ENCODE measurements at regions not wholly inside any gene's neighbourhood (a gene's known extent, or its start where the extent isn't known, plus 50 kb on each side); places are given as distances from the start of the nearest gene placed in this dataset.

DNA sequence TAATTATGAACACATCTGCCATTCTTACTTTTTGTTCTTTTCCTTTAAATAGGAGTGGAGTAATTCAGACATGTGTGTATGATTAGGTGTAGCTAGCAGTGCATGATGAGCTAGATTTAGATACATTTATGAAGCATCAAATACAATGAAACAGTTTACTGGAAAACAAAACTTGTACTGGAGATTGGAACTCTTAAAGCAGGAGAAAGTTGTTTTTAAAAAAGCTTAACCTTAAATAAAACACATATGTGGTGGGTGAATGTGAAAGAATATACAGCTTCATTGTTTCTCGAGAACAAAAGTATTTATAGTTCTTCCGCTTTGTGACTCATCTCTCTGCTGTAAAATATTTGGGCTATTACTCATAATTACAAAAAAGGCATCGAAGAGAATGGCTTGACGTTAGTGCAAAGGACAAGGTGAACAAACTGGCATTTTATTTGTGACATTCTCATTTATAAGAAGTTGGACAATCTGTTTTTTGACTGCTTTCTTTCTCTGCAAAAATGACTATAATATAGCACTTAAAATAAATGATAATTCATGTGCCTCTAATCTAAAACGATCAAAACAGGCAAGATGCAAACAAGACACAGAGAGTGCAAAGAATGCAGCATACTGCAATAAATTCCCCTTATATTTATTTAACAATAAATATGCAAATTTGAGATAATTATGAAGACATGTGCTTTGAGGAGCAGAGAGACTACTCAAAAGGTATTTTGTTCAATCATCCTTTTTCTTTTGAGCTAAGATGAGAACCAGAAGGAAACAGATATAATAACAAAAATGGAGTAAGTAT, 478.8 kb downstream of the CETN3 start:
- DNase-seq (ENCODE audit: low spot score) = peak; percentile 40

DNA sequence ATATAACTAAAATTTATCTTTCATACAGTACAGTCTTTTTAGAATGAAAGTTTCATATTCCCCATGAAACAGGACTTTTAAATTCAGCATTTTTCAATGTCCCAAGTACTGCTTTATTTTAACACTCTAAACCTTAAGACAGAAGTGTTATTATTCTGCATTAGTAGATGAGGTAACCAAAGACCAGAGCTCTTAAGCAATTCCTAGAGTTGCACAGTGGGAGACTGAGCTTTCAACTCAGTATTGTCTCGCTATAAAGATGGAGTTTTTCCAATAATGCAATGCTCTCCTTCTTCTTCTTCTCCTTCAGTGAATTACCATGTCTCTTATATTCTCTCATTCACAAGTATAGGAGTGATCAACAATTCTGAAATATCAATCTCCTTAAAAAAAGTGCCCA, 479.7 kb downstream of the CETN3 start:
- no peak for DNase-seq (ENCODE audit: low spot score)

DNA sequence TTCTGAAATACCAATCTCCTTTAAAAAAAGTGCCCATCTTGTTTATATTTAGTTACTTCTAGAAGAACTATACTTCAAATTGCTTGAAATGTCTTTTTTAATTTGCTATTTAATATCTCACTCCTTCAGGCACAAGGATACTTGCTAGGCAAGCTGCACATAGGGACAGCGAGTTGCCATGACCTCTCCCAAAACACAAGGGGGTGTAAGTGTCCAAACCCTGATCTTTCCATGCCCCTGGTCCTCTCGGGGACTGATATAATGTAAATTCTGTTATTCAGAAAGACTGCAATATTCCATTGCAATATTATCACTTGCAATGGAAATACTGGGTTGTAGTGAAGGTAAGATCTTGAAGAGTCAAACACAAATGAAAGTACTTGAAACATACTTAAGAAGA, 480.4 kb downstream of the CETN3 start:
- DNase-seq (ENCODE audit: low spot score) = no peak

DNA sequence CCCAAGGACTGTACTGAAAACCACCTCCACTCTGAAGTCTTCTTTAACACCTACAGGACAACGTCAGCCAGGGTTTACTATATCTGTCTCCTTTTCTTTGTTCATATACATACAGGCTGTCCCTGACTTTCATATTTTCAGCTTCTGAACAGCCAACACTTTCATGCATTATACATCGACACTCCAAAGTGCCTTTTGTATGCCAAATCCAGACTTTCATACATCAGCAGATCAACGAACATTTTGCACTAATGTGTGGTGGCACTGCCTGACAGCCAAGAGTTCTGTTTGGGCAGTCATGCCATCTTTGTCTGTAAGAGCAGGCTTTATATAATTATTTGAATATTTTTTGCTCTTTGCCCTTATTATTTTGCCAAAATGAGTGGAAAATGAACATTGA, 487.4 kb downstream of the CETN3 start:
- DNase-seq (ENCODE audit: low spot score) = no peak

- no peak for DNase-seq (ENCODE audit: low spot score)
Measured at GRCh38 chr5:89917112-89917511, 492.4 kb downstream of the CETN3 start.

DNA sequence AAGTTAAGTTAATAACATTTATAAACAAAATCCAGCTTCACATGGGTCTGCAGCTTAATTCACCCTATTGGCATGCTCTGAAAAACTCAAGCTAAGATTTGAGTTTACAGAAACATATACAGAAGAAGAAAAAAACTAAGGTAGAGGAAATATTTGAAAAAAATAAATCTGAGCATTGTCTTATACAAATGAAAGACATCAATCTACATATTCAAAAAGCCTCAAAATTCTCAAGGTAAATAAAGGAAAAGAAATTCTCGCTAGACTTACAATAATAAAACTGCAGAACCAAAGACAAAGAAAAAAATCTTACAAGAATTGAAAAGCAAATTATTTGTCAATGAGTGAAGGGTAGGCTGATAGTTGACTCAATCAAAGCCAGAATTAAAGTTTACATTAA, 493.4 kb downstream of the CETN3 start:
- no peak for DNase-seq (ENCODE audit: low spot score)

- no peak for DNase-seq (ENCODE audit: low spot score)
Measured at GRCh38 chr5:89908876-89909275, 500.7 kb downstream of the CETN3 start.

DNA sequence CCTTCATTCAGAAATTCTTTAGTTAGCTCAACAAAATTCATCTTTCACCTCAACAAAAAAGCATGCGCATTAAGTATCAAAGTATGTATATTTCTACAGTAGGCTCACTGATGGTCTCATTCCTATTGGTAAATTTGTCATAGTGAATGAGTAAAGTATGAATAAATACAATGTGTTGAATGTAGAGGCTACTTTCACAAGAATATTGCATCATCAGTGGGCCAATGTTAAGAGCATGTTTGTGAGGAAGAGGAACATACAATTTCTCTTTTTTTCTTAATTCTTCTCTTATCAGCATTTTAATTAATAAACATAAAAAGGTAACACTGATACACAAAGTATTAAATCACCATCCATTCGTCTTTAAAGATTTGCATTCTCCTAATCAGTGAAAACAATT, 505.1 kb downstream of the CETN3 start:
- DNase-seq (ENCODE audit: low spot score) = no peak

GRCh38 chr5:89901983-89902382, 507.6 kb downstream of the CETN3 start:
- peak; percentile 15 for DNase-seq (ENCODE audit: low spot score)

DNA sequence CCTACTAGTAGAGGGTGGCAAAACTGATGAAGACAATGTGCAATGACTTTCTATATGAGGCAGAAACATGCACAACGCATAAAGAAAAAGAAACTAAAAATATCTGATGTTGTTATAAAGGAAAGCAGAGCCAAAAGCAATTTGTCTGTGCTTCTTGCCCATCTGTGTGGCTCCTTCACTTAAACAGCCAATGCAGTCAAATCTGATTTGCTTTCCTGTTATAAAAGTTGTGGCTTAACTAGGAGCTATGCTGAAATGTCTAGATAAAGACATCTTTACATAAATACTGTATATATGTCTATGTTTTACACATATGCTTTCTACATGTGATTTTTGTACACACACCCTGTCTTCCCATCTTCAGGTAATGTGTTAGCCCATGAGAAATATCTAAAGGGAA, 508.2 kb downstream of the CETN3 start:
- DNase-seq (ENCODE audit: low spot score) = no peak

GRCh38 chr5:89900346-89900745, 509.2 kb downstream of the CETN3 start:
- DNase-seq (ENCODE audit: low spot score) = no peak

DNA sequence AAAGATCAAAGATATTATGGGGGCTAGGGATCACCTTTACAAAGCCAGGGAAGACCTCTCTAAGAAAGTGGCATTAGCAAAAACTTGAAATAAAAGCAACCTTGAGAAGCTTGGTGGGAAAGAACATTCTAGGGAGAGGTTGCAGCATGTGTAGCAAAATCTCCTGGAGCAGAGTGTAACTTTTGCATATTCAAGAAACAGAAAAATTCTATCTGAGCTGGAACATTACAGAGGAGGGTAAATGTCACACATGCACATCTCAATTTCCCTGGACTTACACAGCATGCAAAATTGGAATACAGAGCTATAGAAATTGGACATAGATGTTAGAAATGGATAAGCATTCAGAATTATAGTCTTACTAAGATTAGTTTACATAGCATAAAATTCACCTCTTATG, 510.0 kb downstream of the CETN3 start:
- no peak for DNase-seq (ENCODE audit: low spot score)

DNA sequence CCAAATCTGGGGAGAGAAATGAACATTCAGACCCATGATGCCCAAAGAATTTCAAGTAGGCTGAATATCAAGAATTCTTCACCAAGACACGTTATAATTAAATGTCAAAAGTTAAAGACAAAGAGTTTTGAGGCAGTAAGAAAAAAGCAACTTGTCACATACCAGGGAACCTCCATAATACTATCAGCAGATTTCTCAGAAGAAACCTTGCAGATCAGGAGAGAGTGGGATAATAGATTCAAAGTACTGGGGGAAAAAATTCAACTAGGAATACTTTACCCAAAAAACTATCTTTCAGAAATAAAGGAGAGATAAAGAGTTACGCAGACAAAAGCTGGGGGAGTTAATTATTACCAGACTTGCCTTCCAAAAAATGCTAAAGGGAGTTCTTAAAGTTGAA, 516.0 kb downstream of the CETN3 start:
- no peak for DNase-seq (ENCODE audit: low spot score)

DNA sequence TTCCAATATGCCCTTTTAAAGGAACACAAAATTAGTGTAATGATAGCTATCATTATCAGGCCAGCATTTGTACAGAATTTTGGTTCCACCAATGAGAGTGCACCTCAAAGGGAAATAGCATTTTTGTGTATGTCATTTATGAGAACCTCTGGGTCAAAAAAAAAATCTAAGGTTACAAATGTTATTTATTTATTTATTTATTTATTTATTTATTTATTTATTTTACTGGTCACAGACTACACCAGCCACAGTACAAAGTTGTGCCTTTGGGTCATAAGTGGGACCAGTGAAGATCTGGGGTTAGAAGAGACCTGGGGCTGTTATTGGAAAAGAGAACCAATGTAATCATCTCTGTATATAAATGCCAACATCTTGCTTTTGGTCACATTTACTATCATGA, 523.9 kb downstream of the CETN3 start:
- DNase-seq (ENCODE audit: low spot score) = no peak

DNA sequence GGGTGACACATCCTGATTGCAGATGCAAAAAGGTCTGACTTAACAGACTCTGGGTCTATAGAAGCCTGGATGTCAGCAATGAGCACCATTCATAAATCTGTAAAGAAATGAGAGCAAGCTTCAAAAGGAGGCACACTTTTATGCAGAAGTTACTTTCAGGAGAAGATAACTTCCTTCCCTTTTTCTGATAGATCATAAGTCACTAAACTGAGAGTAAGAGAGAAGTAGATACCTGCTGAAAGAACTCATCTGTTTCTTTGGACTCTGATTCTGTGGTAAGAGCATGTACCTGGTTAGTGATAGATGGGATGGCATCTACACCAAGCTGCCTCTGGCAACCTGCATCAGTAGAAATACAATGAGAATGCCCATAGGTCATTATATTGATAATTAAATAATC, 525.6 kb downstream of the CETN3 start:
- DNase-seq (ENCODE audit: low spot score) = no peak

DNA sequence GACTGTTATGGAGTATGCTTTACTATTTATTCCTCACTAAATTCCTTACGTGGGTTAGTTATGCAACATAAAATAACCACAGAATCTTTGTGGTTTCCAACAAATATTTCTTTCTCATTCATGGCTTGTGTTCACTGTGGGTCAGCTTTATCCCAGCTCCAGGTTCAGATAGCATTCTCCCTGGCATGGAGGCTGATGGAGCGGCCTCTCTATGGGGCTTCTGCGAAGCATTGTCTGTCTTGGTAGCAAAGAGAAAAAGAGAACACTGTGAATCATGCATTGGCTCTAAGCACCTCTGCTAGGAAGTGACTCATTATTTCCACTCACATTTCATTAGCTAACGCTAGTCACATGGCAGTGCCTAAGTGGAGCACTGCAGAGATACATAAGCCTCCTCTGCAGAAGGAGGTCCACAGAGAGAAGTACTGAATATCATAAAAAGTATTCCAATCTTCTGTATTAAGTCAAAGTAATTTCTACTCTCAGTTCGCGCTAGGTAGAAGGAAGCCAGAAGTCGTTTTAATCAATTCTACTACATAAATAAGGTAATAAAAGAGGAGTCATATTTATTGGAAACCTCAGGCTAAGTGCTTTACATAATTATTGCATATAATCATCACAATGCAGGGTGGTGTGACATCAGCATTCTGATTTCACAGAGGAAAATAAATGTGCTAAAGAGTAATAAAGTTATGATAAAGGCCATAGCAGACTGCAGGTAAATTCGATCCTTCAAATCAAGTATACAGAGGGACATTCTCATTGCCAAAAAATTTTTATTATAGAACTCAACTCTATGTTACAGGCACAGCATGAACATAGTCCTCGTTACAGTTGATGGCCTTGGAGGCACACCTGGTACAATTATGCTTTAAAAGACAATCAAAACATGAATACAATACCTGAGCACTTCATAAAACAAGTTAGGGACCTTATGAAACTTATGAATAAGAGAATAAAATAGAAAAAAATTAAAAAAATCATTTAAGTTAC, 531.1 kb downstream of the CETN3 start:
- DNase-seq (ENCODE audit: low spot score) = peak; percentile 61

GRCh38 chr5:89871906-89872305, 537.6 kb downstream of the CETN3 start:
- DNase-seq (ENCODE audit: low spot score) = no peak

GRCh38 chr5:89869346-89869745, 540.2 kb downstream of the CETN3 start:
- no peak for DNase-seq (ENCODE audit: low spot score)

- no peak for DNase-seq (ENCODE audit: low spot score)
Measured at GRCh38 chr5:89866410-89866809, 543.1 kb downstream of the CETN3 start.

DNA sequence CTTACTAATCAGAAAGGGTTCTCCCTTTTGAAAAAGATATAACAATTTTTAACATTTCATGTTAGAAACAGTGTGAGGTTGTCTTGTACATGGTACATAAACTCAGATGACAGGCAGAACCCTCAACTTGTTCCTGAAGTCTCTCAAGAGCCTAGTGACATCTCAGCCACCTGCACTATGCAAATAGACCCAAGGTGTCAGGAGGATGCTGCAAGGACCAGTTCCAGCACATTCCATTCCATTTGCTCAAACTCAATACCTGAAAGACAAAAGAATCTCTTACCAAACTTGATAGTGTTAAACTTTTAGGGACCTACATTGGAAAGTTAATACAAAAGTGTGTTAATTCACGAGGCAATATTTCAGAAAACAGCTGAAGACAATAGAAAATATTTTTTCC, 544.6 kb downstream of the CETN3 start:
- no peak for DNase-seq (ENCODE audit: low spot score)

DNA sequence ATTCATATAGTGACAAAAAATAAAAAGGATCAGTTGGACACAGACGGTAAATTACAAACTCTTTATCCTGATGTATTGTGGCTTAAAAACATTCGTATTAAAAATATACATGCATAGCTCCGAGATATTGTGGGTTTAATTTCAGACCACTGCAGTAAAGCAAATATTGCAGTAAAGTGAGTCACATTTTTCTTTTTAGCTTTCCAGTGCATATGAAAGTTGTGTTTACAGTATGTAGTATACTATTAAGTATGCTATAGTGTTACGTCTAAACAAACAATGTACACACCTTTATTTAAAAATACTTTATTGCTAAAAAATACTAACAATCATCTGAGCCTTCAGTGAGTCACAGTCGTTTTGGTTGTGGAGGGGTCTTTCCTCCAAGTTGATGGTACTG, 551.8 kb downstream of the CETN3 start:
- DNase-seq (ENCODE audit: low spot score) = no peak

DNA sequence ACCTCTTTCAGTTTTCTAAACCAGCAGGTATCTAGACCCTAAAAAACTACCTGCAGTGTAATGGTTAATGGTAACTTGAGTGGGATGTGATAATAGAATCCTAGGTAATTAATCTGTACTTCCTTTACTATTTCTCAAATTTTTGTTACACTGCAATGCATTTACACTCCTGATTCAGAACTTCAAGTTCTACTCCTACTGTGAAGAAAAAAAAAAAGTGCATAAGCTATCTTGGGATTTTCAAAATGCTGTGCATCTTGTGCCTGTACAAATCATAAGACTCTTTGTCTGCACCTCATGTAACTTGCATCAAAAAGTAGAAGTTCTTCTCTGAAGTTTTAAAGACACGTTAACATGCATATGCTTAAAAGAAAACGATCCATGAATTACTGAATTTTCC, 554.1 kb downstream of the CETN3 start:
- no peak for DNase-seq (ENCODE audit: low spot score)

GRCh38 chr5:89851911-89852310, 557.6 kb downstream of the CETN3 start:
- no peak for DNase-seq (ENCODE audit: low spot score)

All from AG20443 (cell line).